CD4-positive, alpha-beta T cell (primary cell): ENCODE measurements at regions not wholly inside any gene's neighbourhood (a gene's known extent, or its start where the extent isn't known, plus 50 kb on each side); places are given as distances from the start of the nearest gene placed in this dataset.

Source experiments
- ATAC-seq: fragments of 200-7000 bp; cut with Tn5 transposase; one replicate; pipeline ENCODE4 v1.10.0; 2022; ENCODE audit warnings: mild to moderate bottlenecking; ENCODE audit not compliant: poor library complexity
- CTCF ChIA-PET: fragments of 350-600 bp; sonication (Branson Sonifier 250); formaldehyde crosslinking; loops from one replicate; lab custom pipeline; 2021; ENCODE audit warnings: antibody characterized with exemption, inconsistent platforms; lab: Charles Lee
- POLR2A ChIA-PET: fragments of 350-600 bp; sonication (Branson Sonifier 250); formaldehyde crosslinking; loops from one replicate; lab custom pipeline; 2021; ENCODE audit warnings: antibody characterized with exemption, inconsistent platforms; lab: Charles Lee
- DNase-seq, 14 experiments: peaks; one replicate each; pipeline ENCODE4 v3.0.0-alpha.2; 2013 to 2020; ENCODE audit warnings: mixed read lengths in 2 of 14
- H3K27ac ChIP-seq, 2 donors: one replicate each; pipeline versions ENCODE4 v1.5.1 to v1.7.0; 2013; ENCODE audit warnings: low read length in 2 of 2, low read depth in 1 of 2, mild to moderate bottlenecking in 1 of 2
- H3K27me3 ChIP-seq, 2 experiments: 1 replicate in 1 of 2; 2 replicates in 1 of 2; pipeline versions ENCODE4 v1.6.1 to v1.7.0; 2013; ENCODE audit warnings: low read length in 2 of 2, control low read depth in 1 of 2, mild to moderate bottlenecking in 1 of 2, moderate library complexity in 1 of 2; ENCODE audit not compliant: insufficient read depth in 2 of 2, control insufficient read depth in 1 of 2
- H3K36me3 ChIP-seq: one replicate; pipeline ENCODE4 v1.6.1; 2013; ENCODE audit warnings: low read length, control low read depth; ENCODE audit not compliant: insufficient read depth
- H3K4me1 ChIP-seq: one replicate; pipeline ENCODE4 v1.6.1; 2013; ENCODE audit warnings: low read length, control low read depth; ENCODE audit not compliant: insufficient read depth
- H3K4me3 ChIP-seq: one replicate; pipeline ENCODE4 v1.5.1; 2013; ENCODE audit warnings: mild to moderate bottlenecking, low read length, moderate library complexity
- H3K9me3 ChIP-seq, 2 experiments: 1 replicate in 1 of 2; 2 replicates in 1 of 2; pipeline versions ENCODE4 v1.6.1 to v1.7.0; 2013; ENCODE audit warnings: low read length in 2 of 2, mild to moderate bottlenecking in 2 of 2, control low read depth in 1 of 2, moderate library complexity in 1 of 2; ENCODE audit not compliant: control insufficient read depth in 1 of 2, insufficient read depth in 1 of 2
- H3K27ac Mint-ChIP-seq: one replicate; pipeline ENCODE4 v1.8.0; 2020; ENCODE audit warnings: mixed read lengths
- H3K27me3 Mint-ChIP-seq: one replicate; pipeline ENCODE4 v1.8.0; 2021; ENCODE audit warnings: mixed read lengths
- H3K36me3 Mint-ChIP-seq: one replicate; pipeline ENCODE4 v1.8.0; 2021; ENCODE audit warnings: low read depth, mixed read lengths
- H3K4me1 Mint-ChIP-seq: one replicate; pipeline ENCODE4 v1.8.0; 2021; ENCODE audit warnings: low read depth, mixed read lengths
- H3K4me3 Mint-ChIP-seq: one replicate; pipeline ENCODE4 v1.8.0; 2020; ENCODE audit warnings: mild to moderate bottlenecking, mixed read lengths
- H3K9me3 Mint-ChIP-seq: one replicate; pipeline ENCODE4 v1.8.0; 2020; ENCODE audit warnings: mixed read lengths
- intact Hi-C, 2 experiments: fragments of 100-400 bp; cut with DNase I in 1 of 2; cut with micrococcal nuclease in 1 of 2; formaldehyde crosslinking; loops; one replicate each; pipeline versions ENCODE4 v1.15.1 to v1.9.0; 2023 to 2025; cut with DNase I, micrococcal nuclease
- TF ChIP-seq, protein P1 (sequence below): fragments of 200-600 bp; IDR thresholded peaks from one replicate; pipeline ENCODE4 v1.8.0; 2022; ENCODE audit warnings: antibody characterized with exemption, mild to moderate bottlenecking

DNA sequence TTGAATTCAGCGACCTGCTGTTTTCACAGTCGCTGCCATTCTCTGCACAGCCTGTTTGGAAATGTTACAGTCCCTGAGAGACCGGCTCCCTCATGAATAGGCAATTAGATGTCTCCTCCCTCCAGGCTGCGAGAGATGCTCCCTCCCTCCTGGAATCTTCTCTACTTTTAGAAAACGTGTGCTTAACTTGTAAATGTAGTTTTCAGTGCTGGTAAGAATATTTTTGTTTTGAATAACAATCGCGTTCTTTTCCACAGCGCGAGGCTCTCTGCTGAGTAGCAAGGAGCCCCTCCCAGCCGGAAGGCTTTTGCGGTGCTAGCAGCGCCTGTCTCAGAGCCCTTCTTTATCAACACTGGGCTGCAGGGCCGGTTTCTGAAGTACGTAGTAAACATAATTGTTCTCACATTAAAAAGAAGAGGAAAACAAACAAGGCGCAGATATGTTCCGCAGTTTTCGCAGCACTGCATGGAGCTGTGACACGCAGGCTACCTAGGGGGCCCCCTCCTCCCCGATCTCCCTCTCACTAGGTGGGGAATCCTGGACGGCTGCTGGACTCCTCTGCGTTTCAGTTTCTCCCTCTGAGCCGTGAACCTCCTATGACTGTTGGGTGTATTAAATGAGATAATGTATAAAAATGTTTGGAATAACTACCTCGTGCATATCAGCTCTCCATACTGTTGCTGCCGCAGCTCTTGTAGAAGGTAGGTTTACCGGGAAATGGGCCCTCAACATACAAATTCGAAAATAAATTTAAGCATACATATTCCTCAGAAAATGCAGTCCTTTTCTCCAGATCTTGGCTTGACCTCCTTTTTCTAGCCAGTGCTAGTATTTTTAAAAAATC lies 79.0 kb upstream of the SPACA1 start:
- Mint-ChIP-seq H3K4me3 (no peak overlapping the region), H3K27me3 (peaks cover 16% of the 10 kb centered on the region), H3K36me3 (no peaks in the 10 kb centered on the region), H3K4me1 (no peaks in the 10 kb centered on the region), H3K27ac (no peak overlapping the region), H3K9me3 (no peaks in the 10 kb centered on the region)
- H3K4me1 ChIP-seq, result peaks cover 7% of the 10 kb centered on the region
- peaks cover 24 to 31% of the 10 kb centered on the region in 2 experiments for H3K27me3 ChIP-seq
- intact Hi-C loops, result no loop called here
- H3K9me3 ChIP-seq, result no peaks in the 10 kb centered on the region
- POLR2A ChIA-PET, result no interaction called here
- no peaks in the 10 kb centered on the region for H3K36me3 ChIP-seq
- TF ChIP-seq, protein P1, sequence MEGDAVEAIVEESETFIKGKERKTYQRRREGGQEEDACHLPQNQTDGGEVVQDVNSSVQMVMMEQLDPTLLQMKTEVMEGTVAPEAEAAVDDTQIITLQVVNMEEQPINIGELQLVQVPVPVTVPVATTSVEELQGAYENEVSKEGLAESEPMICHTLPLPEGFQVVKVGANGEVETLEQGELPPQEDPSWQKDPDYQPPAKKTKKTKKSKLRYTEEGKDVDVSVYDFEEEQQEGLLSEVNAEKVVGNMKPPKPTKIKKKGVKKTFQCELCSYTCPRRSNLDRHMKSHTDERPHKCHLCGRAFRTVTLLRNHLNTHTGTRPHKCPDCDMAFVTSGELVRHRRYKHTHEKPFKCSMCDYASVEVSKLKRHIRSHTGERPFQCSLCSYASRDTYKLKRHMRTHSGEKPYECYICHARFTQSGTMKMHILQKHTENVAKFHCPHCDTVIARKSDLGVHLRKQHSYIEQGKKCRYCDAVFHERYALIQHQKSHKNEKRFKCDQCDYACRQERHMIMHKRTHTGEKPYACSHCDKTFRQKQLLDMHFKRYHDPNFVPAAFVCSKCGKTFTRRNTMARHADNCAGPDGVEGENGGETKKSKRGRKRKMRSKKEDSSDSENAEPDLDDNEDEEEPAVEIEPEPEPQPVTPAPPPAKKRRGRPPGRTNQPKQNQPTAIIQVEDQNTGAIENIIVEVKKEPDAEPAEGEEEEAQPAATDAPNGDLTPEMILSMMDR, result no peak
- ATAC-seq (no peak), DNase-seq (peak in 3 of 14 experiments; percentile 2 to 25 (median 2))
- CTCF ChIA-PET, result no interaction called here
- no peak overlapping the region for H3K27ac ChIP-seq
- H3K4me3 ChIP-seq, result peak overlapping the region; percentile 23

DNA sequence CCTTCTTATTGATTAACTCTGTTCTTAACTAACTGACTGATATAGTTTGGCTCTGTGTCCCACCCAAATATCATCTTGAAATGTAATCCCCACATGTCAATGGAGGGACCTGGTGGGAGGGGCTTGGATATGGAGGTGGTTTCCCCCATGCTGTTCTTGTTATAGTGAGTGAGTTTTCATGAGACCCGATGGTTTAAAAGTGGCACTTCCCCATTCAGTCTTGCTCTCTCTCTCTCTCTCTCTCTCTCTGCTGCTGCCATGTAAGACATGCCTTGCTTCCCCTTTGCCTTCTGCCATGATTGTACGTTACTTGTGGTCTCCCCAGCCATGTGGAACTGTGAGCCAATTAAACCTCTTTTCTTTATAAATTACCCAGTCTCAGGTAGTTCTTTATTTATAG lies 81.8 kb upstream of the SPACA1 start:
- Mint-ChIP-seq H3K9me3 (no peaks in the 10 kb centered on the region), H3K4me1 (no peaks in the 10 kb centered on the region)
- no peak for ATAC-seq

DNA sequence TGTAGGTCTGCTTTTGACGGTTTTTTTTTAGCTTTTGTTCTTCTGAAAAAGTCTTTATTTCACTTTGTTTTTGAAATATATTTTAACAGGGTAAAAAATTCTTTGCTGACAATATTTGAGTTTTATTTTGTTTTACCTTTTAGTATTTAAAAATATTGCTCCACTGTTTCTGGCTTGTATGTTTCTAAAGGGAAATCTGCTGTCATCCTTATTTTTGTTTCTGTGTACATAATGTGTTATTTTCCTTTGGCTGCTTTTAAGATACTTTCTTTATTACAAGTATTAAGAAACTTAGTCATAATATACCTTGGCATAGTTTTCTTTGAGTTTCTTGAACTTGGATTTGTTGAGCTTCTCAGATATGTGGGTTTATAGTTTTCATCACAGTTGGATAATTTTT lies 88.6 kb upstream of the SPACA1 start:
- H3K4me3 ChIP-seq, result no peak overlapping the region
- ATAC-seq (no peak), DNase-seq (no peak)
- Mint-ChIP-seq H3K4me1 (no peaks in the 10 kb centered on the region), H3K27ac (no peak overlapping the region), H3K4me3 (no peak overlapping the region), H3K36me3 (no peaks in the 10 kb centered on the region), H3K27me3 (peaks cover 24% of the 10 kb centered on the region), H3K9me3 (no peaks in the 10 kb centered on the region)
- intact Hi-C loops, result no loop called here
- H3K36me3 ChIP-seq, result no peaks in the 10 kb centered on the region
- H3K4me1 ChIP-seq, result no peaks in the 10 kb centered on the region
- peaks cover 0 to 8% of the 10 kb centered on the region in 2 experiments for H3K27me3 ChIP-seq
- H3K27ac ChIP-seq, result no peak overlapping the region
- TF ChIP-seq, protein P1, result no peak
- ChIA-PET POLR2A (no interaction called here), CTCF (no interaction called here)
- no peaks in the 10 kb centered on the region for H3K9me3 ChIP-seq

More for the DNA sequence above, 81.8 kb upstream of the SPACA1 start:
- H3K27ac ChIP-seq, result no peak overlapping the region
- Mint-ChIP-seq H3K36me3 (no peaks in the 10 kb centered on the region), H3K4me3 (no peak overlapping the region), H3K27ac (no peak overlapping the region), H3K27me3 (peaks cover 25% of the 10 kb centered on the region)
- ChIA-PET CTCF (no interaction called here), POLR2A (no interaction called here)
- intact Hi-C loops, result no loop called here
- TF ChIP-seq, protein P1, result no peak
- no peak for DNase-seq
- H3K9me3 ChIP-seq, result no peaks in the 10 kb centered on the region
- peaks cover 24 to 31% of the 10 kb centered on the region in 2 experiments for H3K27me3 ChIP-seq
- no peak overlapping the region for H3K4me3 ChIP-seq
- H3K4me1 ChIP-seq, result peaks cover 7% of the 10 kb centered on the region
- H3K36me3 ChIP-seq, result no peaks in the 10 kb centered on the region
